ENCODE measurements at regions not wholly inside any gene's neighbourhood (a gene's known extent, or its start where the extent isn't known, plus 50 kb on each side); places are given as distances from the start of the nearest gene placed in this dataset.
A peak's percentile ranks its signal among the peaks of the same experiment; 100 is the strongest.

- H3K4me3 ChIP-seq (ENCODE audit: low read depth, low read length) = no peak overlapping the region
- TF ChIP-seq CTCF (IDR thresholded peaks at IDR 0.05; ENCODE audit: borderline replicate concordance, insufficient read depth, low read depth, low read length) = no peak
Measured at GRCh38 chr5:168109441-168109840, 182.0 kb upstream of the WWC1 start.

DNA sequence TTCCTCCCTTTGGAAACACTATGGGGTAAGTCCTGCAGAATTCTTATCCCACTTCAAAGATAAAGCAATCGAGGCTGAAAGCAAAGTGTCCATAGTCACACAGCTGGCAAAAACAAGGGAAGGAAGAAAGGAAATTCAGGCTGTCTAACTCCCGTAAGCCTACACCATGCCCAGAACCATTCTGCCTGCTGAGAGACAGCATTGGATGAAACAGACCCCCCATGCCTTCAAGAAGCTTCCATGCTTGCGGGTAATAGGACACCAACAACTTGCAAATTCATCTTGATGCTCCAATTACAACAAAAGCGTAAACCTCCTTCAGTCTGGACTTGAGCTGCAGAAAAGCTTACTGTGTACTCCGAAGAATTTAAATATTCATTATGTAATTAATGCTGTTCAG lies 181.1 kb upstream of the WWC1 start:
- no peak for TF ChIP-seq CTCF (IDR thresholded peaks at IDR 0.05; ENCODE audit: borderline replicate concordance, insufficient read depth, low read depth, low read length)
- H3K4me3 ChIP-seq (ENCODE audit: low read depth, low read length) = no peak overlapping the region

DNA sequence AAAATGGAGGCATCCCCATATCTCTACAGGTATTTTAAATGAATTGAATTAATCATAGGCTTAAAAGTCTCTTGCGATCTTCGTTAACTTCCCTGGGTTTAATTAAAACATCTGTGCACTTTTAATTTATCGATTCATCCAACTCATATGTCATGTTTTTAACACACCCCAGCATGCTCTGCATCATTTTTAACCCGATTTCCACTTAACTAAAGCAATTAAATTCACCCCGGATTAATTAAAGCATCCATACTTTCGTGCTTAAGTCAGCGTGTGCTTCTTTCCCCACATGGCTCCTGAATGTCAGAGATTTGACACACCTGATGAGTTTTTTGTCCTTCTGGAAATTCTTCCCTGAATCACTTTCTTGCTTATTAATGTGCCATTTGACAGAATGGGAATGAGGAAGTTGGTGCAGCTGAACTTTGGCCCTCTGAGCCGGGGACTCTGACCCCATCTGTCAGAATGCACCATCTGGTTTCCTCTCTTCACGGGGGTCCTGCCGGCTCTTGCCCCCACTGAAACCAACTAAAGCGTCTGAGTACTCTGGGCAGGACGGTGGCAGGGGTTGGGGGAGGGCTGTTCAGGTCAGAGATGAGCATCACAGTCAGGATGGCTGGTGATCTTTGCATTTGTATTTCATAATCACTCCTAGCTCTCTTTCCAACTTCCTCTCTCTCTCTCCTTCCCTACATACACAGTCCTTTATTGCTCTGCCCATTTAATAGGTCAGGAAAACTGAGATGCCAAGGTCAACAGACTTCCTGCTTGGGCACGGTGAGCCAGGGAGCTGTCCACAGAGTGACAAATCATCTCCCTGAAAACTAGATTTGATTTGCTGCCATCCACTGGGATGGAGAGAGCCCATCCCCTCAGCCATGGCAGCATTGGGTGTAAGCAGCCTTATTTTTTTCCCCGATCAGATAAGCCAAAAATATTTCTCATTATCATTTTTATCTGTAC lies 180.3 kb upstream of the WWC1 start:
- no peak overlapping the region for H3K4me3 ChIP-seq (ENCODE audit: low read depth, low read length)
- TF ChIP-seq CTCF (IDR thresholded peaks at IDR 0.05; ENCODE audit: borderline replicate concordance, insufficient read depth, low read depth, low read length) = no peak

DNA sequence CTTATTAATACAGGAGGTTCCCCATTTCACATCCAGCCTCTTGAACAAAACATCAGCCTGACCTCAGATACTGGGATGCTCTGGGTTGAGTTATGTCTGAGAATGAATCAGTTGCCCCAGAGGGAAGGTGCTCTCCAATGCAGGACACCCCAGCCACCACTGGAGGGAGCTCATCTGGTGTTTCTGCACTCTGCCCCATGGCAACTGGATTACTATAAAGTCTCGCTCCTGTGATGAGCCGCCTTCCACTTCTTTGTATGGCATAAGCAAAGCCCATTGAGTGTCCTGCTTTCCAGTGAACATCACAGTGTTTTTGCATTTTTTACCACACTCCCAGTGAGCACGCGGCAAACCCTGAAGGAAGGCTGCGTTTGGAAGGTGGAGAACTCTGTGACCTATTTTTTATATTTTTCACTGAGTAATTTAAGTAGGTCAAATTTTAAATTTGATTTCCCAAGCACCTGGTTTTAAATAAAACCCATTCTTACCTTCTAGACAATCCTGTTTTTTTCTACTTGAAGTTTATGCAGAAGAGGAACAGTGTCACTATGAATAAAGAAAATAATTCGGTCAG lies 176.9 kb upstream of the WWC1 start:
- H3K4me3 ChIP-seq (ENCODE audit: low read depth, low read length) = no peak overlapping the region
- peak; percentile 88 for TF ChIP-seq CTCF (IDR thresholded peaks at IDR 0.05; ENCODE audit: borderline replicate concordance, insufficient read depth, low read depth, low read length)

DNA sequence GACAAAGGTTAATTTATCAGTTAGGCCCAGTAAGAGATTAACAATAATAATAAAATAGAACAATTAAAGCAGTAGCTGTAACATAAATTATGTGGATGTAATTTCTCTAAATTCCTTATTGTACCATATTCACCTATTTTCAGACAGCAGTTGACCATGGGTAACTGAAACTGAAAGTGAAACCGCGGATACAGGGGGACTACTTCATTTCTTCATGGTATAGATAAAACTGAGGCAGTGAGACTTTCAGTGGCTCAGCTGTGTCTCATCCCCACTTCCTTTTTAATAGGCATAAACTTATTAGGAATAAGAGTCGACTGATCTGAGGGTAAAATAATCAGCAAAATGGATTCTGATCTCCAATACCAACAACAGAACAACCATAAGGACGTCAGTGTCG lies 174.0 kb upstream of the WWC1 start:
- no peak overlapping the region for H3K4me3 ChIP-seq (ENCODE audit: low read depth, low read length)

GRCh38 chr5:168118042-168118668 lies 173.3 kb upstream of the WWC1 start:
- no peak overlapping the region for H3K4me3 ChIP-seq (ENCODE audit: low read depth, low read length)
- no peak for TF ChIP-seq CTCF (IDR thresholded peaks at IDR 0.05; ENCODE audit: borderline replicate concordance, insufficient read depth, low read depth, low read length)

More for the DNA sequence above, 174.0 kb upstream of the WWC1 start:
- TF ChIP-seq CTCF (IDR thresholded peaks at IDR 0.05; ENCODE audit: borderline replicate concordance, insufficient read depth, low read depth, low read length) = no peak

Measured in GM12875 (cell line).